Kidney epithelial cell (primary cell): ENCODE measurements at regions not wholly inside any gene's neighbourhood (a gene's known extent, or its start where the extent isn't known, plus 50 kb on each side); places are given as distances from the start of the nearest gene placed in this dataset.

ENCODE experiments used
- DNase-seq: peaks from one replicate; pipeline ENCODE4 v3.0.0-alpha.2; 2010; ENCODE audit warnings: low read depth
- H3K27me3 ChIP-seq: 2 replicates; pipeline ENCODE4 v1.6.0; 2011; ENCODE audit warnings: low read length; ENCODE audit not compliant: control insufficient read depth, insufficient read depth
- H3K36me3 ChIP-seq: 2 replicates; pipeline ENCODE4 v1.5.1; 2011; ENCODE audit warnings: low read length; ENCODE audit not compliant: control insufficient read depth, insufficient read depth
- H3K4me3 ChIP-seq: 2 replicates; pipeline ENCODE4 v1.5.1; 2011; ENCODE audit warnings: low read depth, mild to moderate bottlenecking, control low read depth, low read length
- TF ChIP-seq, protein P1 (sequence below): IDR thresholded peaks from 2 replicates; pipeline ENCODE4 v1.5.1; 2011; ENCODE audit warnings: mild to moderate bottlenecking, moderate library complexity, low read length, control low read depth, inconsistent platforms; ENCODE audit not compliant: insufficient read depth, poor library complexity, severe bottlenecking

DNA sequence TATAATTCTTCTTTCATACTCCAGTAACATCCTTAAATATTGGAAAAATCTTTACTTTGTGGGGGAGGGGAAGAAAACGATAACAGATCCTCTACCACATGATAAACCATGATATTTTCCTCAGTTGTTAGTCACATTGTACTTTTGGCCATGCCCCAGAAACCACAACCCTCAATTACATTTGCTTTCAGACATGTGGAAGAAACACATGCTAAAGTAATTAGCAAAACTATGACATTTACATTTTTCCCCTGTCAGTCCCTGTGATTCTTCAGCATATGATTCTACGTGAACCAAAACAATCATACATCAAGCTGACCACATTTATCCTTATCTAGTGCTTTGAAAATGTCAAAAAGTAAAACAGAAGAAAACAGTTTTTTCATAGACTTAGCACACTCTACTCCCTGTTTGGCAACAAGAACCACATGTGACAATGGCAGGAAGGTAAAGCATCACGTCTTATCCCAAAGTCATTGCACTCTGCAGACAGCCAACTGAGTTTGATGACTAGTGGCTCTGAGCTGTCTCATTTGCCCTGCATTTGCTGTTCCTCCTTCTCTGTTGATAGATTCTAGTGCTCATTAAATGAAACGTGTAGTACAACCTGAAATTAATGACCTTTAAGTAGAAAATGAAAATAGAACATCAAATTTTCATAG is 505.8 kb upstream of the MARCKS start:
- no peak for DNase-seq
- TF ChIP-seq, protein P1, sequence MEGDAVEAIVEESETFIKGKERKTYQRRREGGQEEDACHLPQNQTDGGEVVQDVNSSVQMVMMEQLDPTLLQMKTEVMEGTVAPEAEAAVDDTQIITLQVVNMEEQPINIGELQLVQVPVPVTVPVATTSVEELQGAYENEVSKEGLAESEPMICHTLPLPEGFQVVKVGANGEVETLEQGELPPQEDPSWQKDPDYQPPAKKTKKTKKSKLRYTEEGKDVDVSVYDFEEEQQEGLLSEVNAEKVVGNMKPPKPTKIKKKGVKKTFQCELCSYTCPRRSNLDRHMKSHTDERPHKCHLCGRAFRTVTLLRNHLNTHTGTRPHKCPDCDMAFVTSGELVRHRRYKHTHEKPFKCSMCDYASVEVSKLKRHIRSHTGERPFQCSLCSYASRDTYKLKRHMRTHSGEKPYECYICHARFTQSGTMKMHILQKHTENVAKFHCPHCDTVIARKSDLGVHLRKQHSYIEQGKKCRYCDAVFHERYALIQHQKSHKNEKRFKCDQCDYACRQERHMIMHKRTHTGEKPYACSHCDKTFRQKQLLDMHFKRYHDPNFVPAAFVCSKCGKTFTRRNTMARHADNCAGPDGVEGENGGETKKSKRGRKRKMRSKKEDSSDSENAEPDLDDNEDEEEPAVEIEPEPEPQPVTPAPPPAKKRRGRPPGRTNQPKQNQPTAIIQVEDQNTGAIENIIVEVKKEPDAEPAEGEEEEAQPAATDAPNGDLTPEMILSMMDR: no peak
- no peaks in the 10 kb centered on the region for H3K27me3 ChIP-seq
- no peak overlapping the region for H3K4me3 ChIP-seq
- no peaks in the 10 kb centered on the region for H3K36me3 ChIP-seq

DNA sequence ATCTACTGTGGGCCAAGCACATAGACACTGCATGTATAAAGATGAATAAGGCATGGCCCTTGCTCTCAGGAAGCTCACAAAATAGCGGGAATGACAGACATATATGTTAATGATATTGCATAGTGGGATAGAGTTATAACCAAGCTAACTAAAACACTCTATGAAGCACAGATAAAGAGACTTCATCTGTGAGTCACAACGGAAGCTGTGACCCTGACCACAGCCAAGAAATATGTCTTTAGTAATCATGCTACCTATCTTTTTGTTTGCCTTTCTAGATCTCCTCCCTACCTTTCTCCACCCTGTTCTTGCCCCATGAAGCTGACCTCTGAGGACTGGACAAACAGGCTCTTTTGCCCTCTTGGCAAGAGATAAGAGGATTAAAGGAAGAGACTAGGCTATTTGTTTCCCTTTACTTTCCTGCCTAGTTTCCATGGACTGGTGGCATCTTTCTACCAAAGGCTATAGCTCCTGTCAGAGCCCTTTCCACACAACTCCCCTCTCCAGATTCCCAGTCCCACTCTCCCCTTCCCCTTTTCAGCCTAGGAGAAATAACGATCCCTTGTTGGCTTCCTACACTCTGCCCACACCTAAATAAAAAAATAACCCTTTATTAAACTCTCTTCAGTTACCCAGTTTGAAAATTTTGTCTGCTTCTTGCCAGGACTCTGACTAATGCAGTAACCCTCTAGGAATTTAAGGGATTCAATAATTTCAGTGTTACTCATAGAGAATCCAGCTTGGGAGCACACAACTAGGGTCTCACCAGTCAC is 504.9 kb upstream of the MARCKS start:
- TF ChIP-seq, protein P1: no peak
- H3K36me3 ChIP-seq: no peaks in the 10 kb centered on the region
- no peaks in the 10 kb centered on the region for H3K27me3 ChIP-seq
- peak; percentile 62 for DNase-seq
- H3K4me3 ChIP-seq: no peak overlapping the region

DNA sequence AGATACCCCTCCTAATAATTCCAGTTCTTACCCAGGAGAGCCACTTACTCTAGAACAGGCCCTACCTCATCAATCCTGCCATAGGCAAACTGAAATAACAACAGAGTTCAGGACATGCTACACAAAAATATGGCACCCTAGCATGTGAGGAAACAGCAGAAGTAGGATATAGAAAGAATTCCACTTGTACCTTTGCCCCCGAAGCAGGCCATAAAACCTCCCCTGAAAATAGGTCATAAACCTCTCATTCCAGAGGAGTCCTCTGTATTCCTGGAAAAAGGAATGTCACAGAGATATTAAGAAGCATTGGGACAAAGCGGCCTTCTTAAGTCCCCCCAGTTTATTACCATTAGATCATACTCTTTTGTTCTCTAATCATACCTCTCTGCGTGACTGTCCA is 504.3 kb upstream of the MARCKS start:
- no peak for DNase-seq
- TF ChIP-seq, protein P1: no peak
- no peaks in the 10 kb centered on the region for H3K36me3 ChIP-seq
- no peak overlapping the region for H3K4me3 ChIP-seq
- H3K27me3 ChIP-seq: no peaks in the 10 kb centered on the region

DNA sequence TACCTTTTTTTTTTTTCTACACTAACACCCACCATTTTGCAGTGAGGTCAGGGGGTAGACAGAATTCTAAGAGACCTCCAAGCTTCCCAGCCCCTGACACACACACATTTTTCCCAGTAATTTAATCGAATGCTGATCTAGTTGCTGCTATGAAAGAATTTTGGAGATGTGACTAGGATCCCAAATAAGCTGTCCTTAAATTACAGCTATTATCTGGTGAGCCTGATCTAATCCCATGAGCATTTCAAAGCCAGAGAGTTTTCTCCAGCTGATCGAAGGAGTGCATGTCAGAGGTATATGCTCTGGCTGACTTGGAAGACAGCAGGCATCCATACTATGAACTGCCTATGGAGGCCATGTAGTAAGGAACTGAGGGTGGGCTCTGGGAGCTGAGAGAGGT is 503.8 kb upstream of the MARCKS start:
- TF ChIP-seq, protein P1: no peak
- H3K4me3 ChIP-seq: no peak overlapping the region
- H3K27me3 ChIP-seq: no peaks in the 10 kb centered on the region
- no peak for DNase-seq
- no peaks in the 10 kb centered on the region for H3K36me3 ChIP-seq

DNA sequence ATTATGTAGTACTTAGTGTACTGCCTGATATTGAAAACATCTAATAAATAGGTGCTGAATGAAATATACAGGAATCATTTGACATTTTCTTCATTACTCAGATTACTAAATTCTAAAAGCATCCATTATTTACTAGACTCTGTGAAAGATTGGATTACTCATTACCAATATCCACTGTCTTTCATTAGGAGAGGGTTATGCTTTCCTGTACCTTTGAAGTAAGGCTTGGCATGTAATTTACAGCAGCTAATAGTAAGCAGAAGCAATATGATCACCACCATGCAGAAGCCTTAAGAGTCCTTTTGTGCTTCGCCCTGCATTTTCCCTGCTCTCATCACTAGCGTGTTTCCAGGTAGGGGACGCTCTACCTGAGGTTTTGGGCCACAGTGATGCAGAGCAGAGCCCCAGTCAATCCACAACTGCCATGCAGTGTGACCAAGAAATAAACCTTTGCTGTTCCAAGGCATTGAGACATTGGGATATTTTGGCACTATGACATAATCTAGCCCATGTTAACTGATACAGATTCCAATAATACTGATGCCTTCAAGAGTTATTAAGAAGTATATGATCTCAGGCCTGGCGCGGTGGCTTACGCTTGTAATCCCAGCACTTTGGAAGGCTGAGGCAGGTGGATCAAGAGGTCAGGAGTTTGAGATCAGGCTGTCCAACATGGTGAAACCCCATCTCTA is 502.8 kb upstream of the MARCKS start:
- H3K36me3 ChIP-seq: no peaks in the 10 kb centered on the region
- H3K27me3 ChIP-seq: no peaks in the 10 kb centered on the region
- no peak for DNase-seq
- TF ChIP-seq, protein P1: no peak
- no peak overlapping the region for H3K4me3 ChIP-seq
